ENCODE measurements at regions not wholly inside any gene's neighbourhood (a gene's known extent, or its start where the extent isn't known, plus 50 kb on each side); places are given as distances from the start of the nearest gene placed in this dataset.

DNA sequence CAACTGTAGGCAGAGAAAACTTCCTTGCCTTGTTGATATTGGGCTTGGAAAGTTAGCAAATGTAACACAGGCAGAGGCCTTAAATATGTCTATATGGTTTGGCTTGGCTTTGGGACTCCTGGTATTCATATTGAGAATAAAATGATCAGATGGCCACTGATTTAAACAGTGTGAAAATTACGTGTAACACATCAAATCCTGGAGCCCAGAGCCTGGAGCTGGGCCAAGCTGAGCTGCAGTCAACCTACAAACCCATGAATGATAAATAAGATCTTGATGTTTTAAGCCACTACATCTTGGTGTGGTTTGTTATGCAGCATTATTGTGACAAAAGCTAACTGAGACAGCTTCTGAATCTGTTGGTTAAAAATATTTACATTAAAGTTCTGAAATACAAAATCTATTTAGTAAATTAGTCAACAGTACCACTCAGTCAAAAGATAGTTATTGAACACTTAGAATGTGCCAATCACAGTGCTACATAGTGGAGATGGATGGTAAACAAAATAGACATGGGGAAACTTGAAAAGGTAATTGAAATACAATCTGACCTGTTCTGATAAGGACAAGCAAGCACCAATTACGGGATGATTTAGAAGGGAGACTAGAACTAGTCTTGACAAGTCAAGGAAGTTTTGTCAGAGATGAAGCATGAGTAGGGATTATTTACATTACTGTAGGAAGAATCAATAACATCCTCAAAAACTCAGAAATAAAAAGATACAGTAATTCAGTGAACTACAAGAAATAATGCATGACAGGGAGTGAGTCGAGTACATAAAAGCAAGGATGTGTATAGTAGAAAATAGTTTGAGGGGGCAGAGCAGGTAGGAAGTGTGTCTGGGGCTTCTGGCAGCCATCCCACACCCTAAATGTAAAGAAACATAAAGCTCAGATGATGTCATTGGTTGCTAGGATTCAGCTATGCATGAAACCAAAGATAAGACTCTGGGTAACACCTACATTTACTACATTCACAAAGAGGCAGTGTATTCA lies 157.7 kb downstream of the HNMT start:
- no peak overlapping the region for H3K27ac ChIP-seq
- no peaks in the 10 kb centered on the region for H3K79me2 ChIP-seq
- H3K4me2 ChIP-seq (ENCODE audit: low read length), result no peak overlapping the region
- no peaks in the 10 kb centered on the region for H3K9me3 ChIP-seq (ENCODE audit: control insufficient read depth, low read length)
- no peaks in the 10 kb centered on the region for H3K27me3 ChIP-seq (ENCODE audit: control insufficient read depth, insufficient read depth, low read length)
- H3K4me3 ChIP-seq (ENCODE audit: low read depth, low read length), result no peak overlapping the region
- no peaks in the 10 kb centered on the region for H3K4me1 ChIP-seq
- no peaks in the 10 kb centered on the region for H3K36me3 ChIP-seq (ENCODE audit: control insufficient read depth, insufficient read depth, low read length)
- no peak overlapping the region for H2AFZ ChIP-seq
- TF ChIP-seq, protein P1, sequence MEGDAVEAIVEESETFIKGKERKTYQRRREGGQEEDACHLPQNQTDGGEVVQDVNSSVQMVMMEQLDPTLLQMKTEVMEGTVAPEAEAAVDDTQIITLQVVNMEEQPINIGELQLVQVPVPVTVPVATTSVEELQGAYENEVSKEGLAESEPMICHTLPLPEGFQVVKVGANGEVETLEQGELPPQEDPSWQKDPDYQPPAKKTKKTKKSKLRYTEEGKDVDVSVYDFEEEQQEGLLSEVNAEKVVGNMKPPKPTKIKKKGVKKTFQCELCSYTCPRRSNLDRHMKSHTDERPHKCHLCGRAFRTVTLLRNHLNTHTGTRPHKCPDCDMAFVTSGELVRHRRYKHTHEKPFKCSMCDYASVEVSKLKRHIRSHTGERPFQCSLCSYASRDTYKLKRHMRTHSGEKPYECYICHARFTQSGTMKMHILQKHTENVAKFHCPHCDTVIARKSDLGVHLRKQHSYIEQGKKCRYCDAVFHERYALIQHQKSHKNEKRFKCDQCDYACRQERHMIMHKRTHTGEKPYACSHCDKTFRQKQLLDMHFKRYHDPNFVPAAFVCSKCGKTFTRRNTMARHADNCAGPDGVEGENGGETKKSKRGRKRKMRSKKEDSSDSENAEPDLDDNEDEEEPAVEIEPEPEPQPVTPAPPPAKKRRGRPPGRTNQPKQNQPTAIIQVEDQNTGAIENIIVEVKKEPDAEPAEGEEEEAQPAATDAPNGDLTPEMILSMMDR (IDR thresholded peaks at IDR 0.05), result no peak
- H3K9ac ChIP-seq, result no peak overlapping the region

DNA sequence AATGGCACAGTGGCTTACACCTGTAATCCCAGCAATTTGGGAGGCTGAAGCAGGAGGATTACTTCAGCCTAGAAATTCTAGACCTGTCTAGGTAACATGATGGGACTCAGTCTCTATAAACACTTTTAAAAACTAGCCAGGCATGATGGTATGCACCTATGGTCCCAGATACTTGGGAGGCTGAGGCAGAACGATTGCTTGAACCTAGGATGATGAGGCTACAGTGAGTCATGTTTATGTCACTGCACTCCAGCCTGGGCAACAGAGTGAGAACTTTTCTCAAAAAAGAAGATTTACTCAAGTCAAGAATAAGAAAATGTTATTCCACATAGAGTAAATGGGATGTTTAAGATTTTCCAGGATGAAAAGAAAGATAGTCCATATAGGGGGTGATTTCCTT lies 158.6 kb downstream of the HNMT start:
- H2AFZ ChIP-seq, result no peak overlapping the region
- H3K4me1 ChIP-seq, result no peaks in the 10 kb centered on the region
- no peaks in the 10 kb centered on the region for H3K36me3 ChIP-seq (ENCODE audit: control insufficient read depth, insufficient read depth, low read length)
- TF ChIP-seq, protein P1 (IDR thresholded peaks at IDR 0.05), result no peak
- H3K4me2 ChIP-seq (ENCODE audit: low read length), result no peak overlapping the region
- no peak overlapping the region for H3K9ac ChIP-seq
- H3K9me3 ChIP-seq (ENCODE audit: control insufficient read depth, low read length), result no peaks in the 10 kb centered on the region
- no peak overlapping the region for H3K27ac ChIP-seq
- H3K79me2 ChIP-seq, result no peaks in the 10 kb centered on the region
- no peaks in the 10 kb centered on the region for H3K27me3 ChIP-seq (ENCODE audit: control insufficient read depth, insufficient read depth, low read length)
- H3K4me3 ChIP-seq (ENCODE audit: low read depth, low read length), result no peak overlapping the region

- H3K9me3 ChIP-seq (ENCODE audit: control insufficient read depth, low read length), result no peaks in the 10 kb centered on the region
- no peak overlapping the region for H3K9ac ChIP-seq
- TF ChIP-seq, protein P1 (IDR thresholded peaks at IDR 0.05), result no peak
- no peak overlapping the region for H3K4me3 ChIP-seq (ENCODE audit: low read depth, low read length)
- no peak overlapping the region for H2AFZ ChIP-seq
- H3K4me2 ChIP-seq (ENCODE audit: low read length), result no peak overlapping the region
- H3K79me2 ChIP-seq, result no peaks in the 10 kb centered on the region
- H3K36me3 ChIP-seq (ENCODE audit: control insufficient read depth, insufficient read depth, low read length), result no peaks in the 10 kb centered on the region
- H3K27me3 ChIP-seq (ENCODE audit: control insufficient read depth, insufficient read depth, low read length), result no peaks in the 10 kb centered on the region
- no peak overlapping the region for H3K27ac ChIP-seq
- no peaks in the 10 kb centered on the region for H3K4me1 ChIP-seq
Observed at GRCh38 chr2:138123741-138124140, 159.5 kb downstream of the HNMT start.

DNA sequence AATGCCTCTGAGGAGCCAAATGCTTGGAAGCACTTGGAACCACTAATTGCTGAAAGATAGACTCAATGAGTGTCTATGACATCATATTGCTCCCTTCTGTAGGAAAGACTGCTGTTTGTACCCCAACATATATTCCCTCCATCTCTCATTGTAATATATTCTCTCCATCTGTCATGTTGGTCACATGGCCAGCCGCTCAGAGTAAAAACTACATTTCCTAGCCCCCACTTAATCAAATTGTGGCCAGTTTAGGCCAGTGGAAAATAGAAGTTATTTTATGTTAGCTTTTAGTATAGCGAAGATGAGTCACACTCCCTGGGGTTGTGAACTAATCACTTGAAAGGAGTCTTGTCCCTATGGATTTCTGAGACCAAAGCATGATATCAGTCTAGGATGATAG lies 160.2 kb downstream of the HNMT start:
- H3K27ac ChIP-seq, result no peak overlapping the region
- H3K36me3 ChIP-seq (ENCODE audit: control insufficient read depth, insufficient read depth, low read length), result no peaks in the 10 kb centered on the region

More for the DNA sequence above, 160.2 kb downstream of the HNMT start:
- Histone ChIP-seq H3K4me3 (ENCODE audit: low read depth, low read length) (no peak overlapping the region), H2AFZ (no peak overlapping the region), H3K27me3 (ENCODE audit: control insufficient read depth, insufficient read depth, low read length) (no peaks in the 10 kb centered on the region), H3K4me2 (ENCODE audit: low read length) (no peak overlapping the region), H3K79me2 (no peaks in the 10 kb centered on the region), H3K9ac (no peak overlapping the region), H3K4me1 (no peaks in the 10 kb centered on the region), H3K9me3 (ENCODE audit: control insufficient read depth, low read length) (no peaks in the 10 kb centered on the region)
- TF ChIP-seq, protein P1 (IDR thresholded peaks at IDR 0.05), result no peak

All from parathyroid adenoma (tissue), 2 donors.